Erythroblast (primary cell): ENCODE measurements at regions not wholly inside any gene's neighbourhood (a gene's known extent, or its start where the extent isn't known, plus 50 kb on each side); places are given as distances from the start of the nearest gene placed in this dataset.

Source experiments
- GATA1 ChIP-seq: IDR thresholded peaks from 2 replicates; pipeline ENCODE4 v1.6.1; 2011; ENCODE audit warnings: low read depth, mild to moderate bottlenecking, control low read depth, low read length, moderate library complexity
- POLR2A ChIP-seq: IDR thresholded peaks from 2 replicates; pipeline ENCODE4 v1.6.1; 2011; ENCODE audit warnings: mild to moderate bottlenecking, low read length

- TF ChIP-seq POLR2A (no peak), GATA1 (no peak)
Observed at GRCh38 chr16:64717871-64718270, 404.0 kb downstream of the CDH11 start.
